Esophagus squamous epithelium (tissue), 5 donors: ENCODE measurements at regions not wholly inside any gene's neighbourhood (a gene's known extent, or its start where the extent isn't known, plus 50 kb on each side); places are given as distances from the start of the nearest gene placed in this dataset.

Source experiments
- DNase-seq: peaks from one replicate; lab custom pipeline; 2025; lab: John Stamatoyannopoulos, UW
- H3K27ac ChIP-seq, 4 donors: fragments of 200-600 bp; sonication (generic); one replicate each; pipeline ENCODE4 v1.5.1; 2016 to 2019; ENCODE audit warnings: mild to moderate bottlenecking in 1 of 4
- H3K27me3 ChIP-seq, 4 donors: fragments of 200-600 bp; sonication (generic); 1 replicate in 3 of 4; 2 replicates in 1 of 4; pipeline versions ENCODE4 v1.5.1 to v1.6.0; 2017 to 2021; ENCODE audit warnings: antibody characterized with exemption in 1 of 4
- H3K36me3 ChIP-seq, 3 donors: fragments of 200-600 bp; sonication (generic); one replicate each; pipeline ENCODE4 v1.5.1; 2016 to 2019
- H3K4me1 ChIP-seq, 3 donors: fragments of 200-600 bp; sonication (generic); one replicate each; pipeline ENCODE4 v1.5.1; 2017 to 2019
- H3K4me3 ChIP-seq, 4 donors: fragments of 200-600 bp; sonication (generic); 1 replicate in 3 of 4; 2 replicates in 1 of 4; pipeline ENCODE4 v1.5.1; 2016 to 2019; ENCODE audit warnings: mild to moderate bottlenecking in 2 of 4, moderate library complexity in 1 of 4
- H3K9me3 ChIP-seq, 3 donors: fragments of 200-600 bp; sonication (generic); one replicate each; pipeline ENCODE4 v1.5.1; 2016 to 2019
- CTCF ChIP-seq, 6 experiments: fragments of 450-650 bp in 4 of 6; fragments of 200-600 bp in 2 of 6; sonication (generic) in 2 of 6; IDR thresholded peaks; one replicate each; pipeline ENCODE4 v1.5.1; 2016 to 2019; ENCODE audit warnings: antibody characterized with exemption in 6 of 6, mild to moderate bottlenecking in 4 of 6, moderate library complexity in 4 of 6
- POLR2A ChIP-seq, 4 donors: fragments of 450-650 bp; IDR thresholded peaks; one replicate each; pipeline ENCODE4 v1.6.1; 2017; ENCODE audit warnings: antibody characterized with exemption in 4 of 4, mild to moderate bottlenecking in 4 of 4, moderate library complexity in 3 of 4
- WGBS, 2 donors: methylation state at CpG; one replicate each; pipeline ENCODE4 v1.1.5; 2018; 5-methylcytosine and 5-hydroxymethylcytosine counted together
- intact Hi-C: fragments of 100-400 bp; cut with DNase I; formaldehyde crosslinking; loops from one replicate; pipeline ENCODE4 v1.15.0; 2022
- donor health status: DM: yes; HTN: yes; CAD: no.

GRCh38 chr18:78642296-78642951 is 337.2 kb upstream of the SALL3 start:
- TF ChIP-seq CTCF (IDR thresholded peaks at IDR 0.05) = no peak
- no peak for TF ChIP-seq POLR2A (IDR thresholded peaks at IDR 0.05)
- H3K9me3 ChIP-seq = no peaks in the 10 kb centered on the region
- H3K4me3 ChIP-seq = no peak overlapping the region
- 55 to 64% methylated on average over 11 of the region's 11 CpGs for WGBS, 2 donors
- no peak overlapping the region for H3K27ac ChIP-seq
- DNase-seq = no peak
- H3K4me1 ChIP-seq = peaks cover 0 to 22% (median 4%) of the 10 kb centered on the region in 3 donors
- no peaks in the 10 kb centered on the region for H3K36me3 ChIP-seq
- H3K27me3 ChIP-seq = no peaks in the 10 kb centered on the region
- intact Hi-C loops = no loop called here

DNA sequence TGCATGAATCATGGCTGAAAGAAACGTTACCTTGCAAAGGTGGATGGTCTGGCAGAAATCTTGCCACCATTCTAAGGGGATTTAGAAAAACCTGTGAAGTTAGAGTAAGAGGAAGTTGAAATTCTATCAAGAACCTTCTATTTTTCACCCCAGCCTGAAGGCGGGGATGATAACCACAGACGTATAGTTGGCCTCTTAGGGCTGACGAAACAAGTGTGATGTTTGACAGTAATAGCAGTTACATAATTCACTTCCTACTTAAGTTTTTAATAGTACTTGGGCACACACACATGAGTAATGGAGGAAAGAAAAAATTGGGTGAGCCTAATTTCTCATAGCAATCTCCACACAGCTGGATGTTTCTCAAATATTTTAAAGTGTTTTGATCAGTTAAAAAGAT is 336.6 kb upstream of the SALL3 start:
- H3K9me3 ChIP-seq = no peaks in the 10 kb centered on the region
- H3K4me1 ChIP-seq = peaks cover 0 to 22% (median 4%) of the 10 kb centered on the region in 3 donors
- no peak overlapping the region for H3K27ac ChIP-seq
- no peak for DNase-seq
- no peak overlapping the region for H3K4me3 ChIP-seq
- H3K27me3 ChIP-seq = no peaks in the 10 kb centered on the region
- 21 to 24% methylated on average over 4 of the region's 4 CpGs for WGBS, 2 donors
- no peaks in the 10 kb centered on the region for H3K36me3 ChIP-seq
- TF ChIP-seq POLR2A (IDR thresholded peaks at IDR 0.05) (no peak), CTCF (IDR thresholded peaks at IDR 0.05) (no peak)
- intact Hi-C loops = no loop called here

- WGBS, 2 donors = 86 to 93% methylated on average over 3 to 13 of the region's 14 CpGs
- DNase-seq = no peak
- Histone ChIP-seq H3K4me1 (peaks cover 0 to 18% (median 4%) of the 10 kb centered on the region in 3 donors), H3K4me3 (no peak overlapping the region), H3K27me3 (no peaks in the 10 kb centered on the region), H3K36me3 (no peaks in the 10 kb centered on the region), H3K9me3 (no peaks in the 10 kb centered on the region), H3K27ac (no peak overlapping the region)
- TF ChIP-seq POLR2A (IDR thresholded peaks at IDR 0.05) = no peak
- TF ChIP-seq CTCF (IDR thresholded peaks at IDR 0.05) = no peak
- intact Hi-C loops = no loop called here
These were observed 335.6 kb upstream of the SALL3 start for GRCh38 chr18:78643981-78644380.

- Histone ChIP-seq H3K4me3 (no peak overlapping the region), H3K9me3 (no peaks in the 10 kb centered on the region), H3K27me3 (no peaks in the 10 kb centered on the region), H3K27ac (no peak overlapping the region), H3K4me1 (peaks cover 0 to 9% (median 0%) of the 10 kb centered on the region in 3 donors), H3K36me3 (no peaks in the 10 kb centered on the region)
- intact Hi-C loops = no loop called here
- TF ChIP-seq POLR2A (IDR thresholded peaks at IDR 0.05) (no peak), CTCF (IDR thresholded peaks at IDR 0.05) (no peak)
- DNase-seq = no peak
- 80 to 100% methylated on average over 1 to 2 of the region's 20 CpGs for WGBS, 2 donors
These were observed 334.4 kb upstream of the SALL3 start for GRCh38 chr18:78645216-78645615.

GRCh38 chr18:78647018-78647417 is 332.6 kb upstream of the SALL3 start:
- Histone ChIP-seq H3K27ac (no peak overlapping the region), H3K4me1 (peaks cover 0 to 8% (median 0%) of the 10 kb centered on the region in 3 donors)
- TF ChIP-seq POLR2A (IDR thresholded peaks at IDR 0.05) (no peak), CTCF (IDR thresholded peaks at IDR 0.05) (no peak)

More at GRCh38 chr18:78647018-78647417, 332.6 kb upstream of the SALL3 start:
- Histone ChIP-seq H3K36me3 (no peaks in the 10 kb centered on the region), H3K9me3 (peaks cover 0 to 1% (median 0%) of the 10 kb centered on the region in 3 donors), H3K27me3 (no peaks in the 10 kb centered on the region), H3K4me3 (no peak overlapping the region)
- WGBS, 2 donors = 69 to 100% methylated on average over 1 to 4 of the region's 4 CpGs
- DNase-seq = no peak
- intact Hi-C loops = no loop called here
